Activated CD4-positive, alpha-beta memory T cell treated with anti-CD3 and anti-CD28 coated beads for 36 hours (primary cell): ENCODE measurements at regions not wholly inside any gene's neighbourhood (a gene's known extent, or its start where the extent isn't known, plus 50 kb on each side); places are given as distances from the start of the nearest gene placed in this dataset.
"Not testable (repeated sequence)": the region's sequence is repeated elsewhere in the genome, so short reads cannot be mapped to it uniquely, and the experiment has no call there.

ENCODE experiments used
- CTCF ChIA-PET: fragments of 350-600 bp; sonication (Branson Sonifier 250); formaldehyde crosslinking; loops from one replicate; lab custom pipeline; 2021; ENCODE audit warnings: antibody characterized with exemption, inconsistent platforms; lab: Charles Lee
- POLR2A ChIA-PET: fragments of 350-600 bp; sonication (Branson Sonifier 250); formaldehyde crosslinking; loops from one replicate; lab custom pipeline; 2021; ENCODE audit warnings: antibody characterized with exemption; lab: Charles Lee
- DNase-seq: peaks from one replicate; pipeline ENCODE4 v3.0.0-alpha.2; 2020
- H3K27ac Mint-ChIP-seq: one replicate; pipeline ENCODE4 v1.8.0; 2021; ENCODE audit warnings: mixed read lengths
- H3K27me3 Mint-ChIP-seq: one replicate; pipeline ENCODE4 v1.8.0; 2021; ENCODE audit warnings: mixed read lengths
- H3K36me3 Mint-ChIP-seq: one replicate; pipeline ENCODE4 v1.8.0; 2021; ENCODE audit warnings: mixed read lengths
- H3K4me1 Mint-ChIP-seq: one replicate; pipeline ENCODE4 v1.8.0; 2021; ENCODE audit warnings: low read depth, mixed read lengths
- H3K4me3 Mint-ChIP-seq: one replicate; pipeline ENCODE4 v1.8.0; 2021; ENCODE audit warnings: mild to moderate bottlenecking, mixed read lengths
- H3K9me3 Mint-ChIP-seq: one replicate; pipeline ENCODE4 v1.8.0; 2021; ENCODE audit warnings: mixed read lengths
- intact Hi-C: fragments of 100-400 bp; cut with micrococcal nuclease; formaldehyde crosslinking; loops from one replicate; pipeline ENCODE4 v1.15.1; 2023

GRCh38 chr6:71007298-71007697 is 50.4 kb upstream of the B3GAT2 start:
- H3K4me1 Mint-ChIP-seq, H3K4me3 Mint-ChIP-seq, H3K36me3 Mint-ChIP-seq, CTCF ChIA-PET, intact Hi-C loops, H3K9me3 Mint-ChIP-seq, POLR2A ChIA-PET, H3K27me3 Mint-ChIP-seq, DNase-seq, H3K27ac Mint-ChIP-seq: not testable (repeated sequence)

GRCh38 chr6:71011871-71012371 is 55.1 kb upstream of the B3GAT2 start:
- POLR2A ChIA-PET, result no interaction called here
- Mint-ChIP-seq H3K36me3 (no peaks in the 10 kb centered on the region), H3K9me3 (no peaks in the 10 kb centered on the region)

GRCh38 chr6:71012866-71013469 is 56.1 kb upstream of the B3GAT2 start:
- no peak for DNase-seq
- no peak overlapping the region for H3K27ac Mint-ChIP-seq

More at GRCh38 chr6:71011871-71012371, 55.1 kb upstream of the B3GAT2 start:
- Mint-ChIP-seq H3K4me1 (no peaks in the 10 kb centered on the region), H3K27ac (no peak overlapping the region), H3K27me3 (peaks cover 18% of the 10 kb centered on the region), H3K4me3 (no peak overlapping the region)
- intact Hi-C loops, result loop anchor here (2.0 to 5.0 kb wide), 5 partner anchors 127 to 790 kb away; no protein-coding TSS in a partner anchor
- DNase-seq, result no peak
- CTCF ChIA-PET, result interaction anchor here (0.6 to 2.3 kb wide), 11 partner anchors 36 to 791 kb away, joined by 3 to 11 read pairs (median 5); no protein-coding TSS in a partner anchor

GRCh38 chr6:71015392-71015791 is 58.5 kb upstream of the B3GAT2 start:
- Mint-ChIP-seq H3K27ac (no peak overlapping the region), H3K9me3 (no peaks in the 10 kb centered on the region), H3K27me3 (peaks cover 18% of the 10 kb centered on the region), H3K4me1 (no peaks in the 10 kb centered on the region), H3K4me3 (no peak overlapping the region), H3K36me3 (no peaks in the 10 kb centered on the region)
- intact Hi-C loops, result no loop called here
- DNase-seq, result no peak
- POLR2A ChIA-PET, result no interaction called here
- CTCF ChIA-PET, result interaction anchor here (3.1 kb wide), 1 partner anchor 706 kb away, joined by 18 read pairs; no protein-coding TSS in a partner anchor

More at GRCh38 chr6:71012866-71013469, 56.1 kb upstream of the B3GAT2 start:
- Mint-ChIP-seq H3K4me1 (no peaks in the 10 kb centered on the region), H3K4me3 (no peak overlapping the region), H3K9me3 (no peaks in the 10 kb centered on the region), H3K27me3 (peaks cover 18% of the 10 kb centered on the region), H3K36me3 (no peaks in the 10 kb centered on the region)
- ChIA-PET CTCF (interaction anchor here (0.6 to 3.1 kb wide), 12 partner anchors 14 to 792 kb away, joined by 3 to 18 read pairs (median 5); no protein-coding TSS in a partner anchor), POLR2A (no interaction called here)
- intact Hi-C loops, result loop anchor here (2.0 to 5.0 kb wide), 5 partner anchors 128 to 791 kb away; no protein-coding TSS in a partner anchor

GRCh38 chr6:71028236-71028876 is 71.5 kb upstream of the B3GAT2 start:
- Mint-ChIP-seq H3K27me3 (peaks cover 3% of the 10 kb centered on the region), H3K36me3 (no peaks in the 10 kb centered on the region), H3K4me1 (no peaks in the 10 kb centered on the region), H3K4me3 (no peak overlapping the region), H3K27ac (no peak overlapping the region), H3K9me3 (no peaks in the 10 kb centered on the region)
- ChIA-PET POLR2A (no interaction called here), CTCF (no interaction called here)
- no peak for DNase-seq
- intact Hi-C loops, result no loop called here

- no peak overlapping the region for H3K4me3 Mint-ChIP-seq
- no peak overlapping the region for H3K27ac Mint-ChIP-seq
- H3K9me3 Mint-ChIP-seq, result no peaks in the 10 kb centered on the region
- peaks cover 3% of the 10 kb centered on the region for H3K27me3 Mint-ChIP-seq
- ChIA-PET CTCF (no interaction called here), POLR2A (no interaction called here)
- DNase-seq, result no peak
- H3K36me3 Mint-ChIP-seq, result no peaks in the 10 kb centered on the region
- no peaks in the 10 kb centered on the region for H3K4me1 Mint-ChIP-seq
- intact Hi-C loops, result no loop called here
Measured at GRCh38 chr6:71028877-71029252, 72.0 kb upstream of the B3GAT2 start.

GRCh38 chr6:71029555-71029954 is 72.7 kb upstream of the B3GAT2 start:
- ChIA-PET CTCF (no interaction called here), POLR2A (no interaction called here)
- Mint-ChIP-seq H3K9me3 (no peaks in the 10 kb centered on the region), H3K27ac (no peak overlapping the region), H3K36me3 (no peaks in the 10 kb centered on the region), H3K4me1 (no peaks in the 10 kb centered on the region), H3K4me3 (no peak overlapping the region), H3K27me3 (peaks cover 3% of the 10 kb centered on the region)
- DNase-seq, result no peak
- intact Hi-C loops, result no loop called here

- Mint-ChIP-seq H3K27me3 (peaks cover 5% of the 10 kb centered on the region), H3K9me3 (no peaks in the 10 kb centered on the region), H3K27ac (no peak overlapping the region), H3K4me3 (no peak overlapping the region), H3K4me1 (no peaks in the 10 kb centered on the region), H3K36me3 (no peaks in the 10 kb centered on the region)
- ChIA-PET POLR2A (no interaction called here), CTCF (no interaction called here)
- no peak for DNase-seq
- intact Hi-C loops, result no loop called here
Measured at GRCh38 chr6:71031912-71032311, 75.1 kb upstream of the B3GAT2 start.

GRCh38 chr6:71033171-71033570 is 76.3 kb upstream of the B3GAT2 start:
- no peaks in the 10 kb centered on the region for H3K9me3 Mint-ChIP-seq
- no peak overlapping the region for H3K4me3 Mint-ChIP-seq
- POLR2A ChIA-PET, result no interaction called here
- intact Hi-C loops, result no loop called here
- CTCF ChIA-PET, result no interaction called here
- H3K4me1 Mint-ChIP-seq, result no peaks in the 10 kb centered on the region
- H3K27ac Mint-ChIP-seq, result no peak overlapping the region
- no peak for DNase-seq
- H3K27me3 Mint-ChIP-seq, result peaks cover 5% of the 10 kb centered on the region
- no peaks in the 10 kb centered on the region for H3K36me3 Mint-ChIP-seq

- Mint-ChIP-seq H3K4me1 (no peaks in the 10 kb centered on the region), H3K9me3 (no peaks in the 10 kb centered on the region), H3K27me3 (peaks cover 5% of the 10 kb centered on the region), H3K36me3 (no peaks in the 10 kb centered on the region), H3K4me3 (no peak overlapping the region), H3K27ac (no peak overlapping the region)
- CTCF ChIA-PET, result no interaction called here
- intact Hi-C loops, result no loop called here
- POLR2A ChIA-PET, result no interaction called here
- DNase-seq, result no peak
Measured at GRCh38 chr6:71033890-71034289, 77.0 kb upstream of the B3GAT2 start.

- Mint-ChIP-seq H3K36me3 (no peaks in the 10 kb centered on the region), H3K27me3 (peaks cover 5% of the 10 kb centered on the region), H3K4me1 (no peaks in the 10 kb centered on the region), H3K27ac (no peak overlapping the region), H3K9me3 (no peaks in the 10 kb centered on the region), H3K4me3 (no peak overlapping the region)
- CTCF ChIA-PET, result no interaction called here
- intact Hi-C loops, result no loop called here
- DNase-seq, result no peak
- POLR2A ChIA-PET, result no interaction called here
Measured at GRCh38 chr6:71034563-71035345, 77.9 kb upstream of the B3GAT2 start.

- Mint-ChIP-seq H3K27ac (no peak overlapping the region), H3K4me3 (no peak overlapping the region), H3K9me3 (no peaks in the 10 kb centered on the region), H3K27me3 (peaks cover 5% of the 10 kb centered on the region), H3K4me1 (no peaks in the 10 kb centered on the region), H3K36me3 (no peaks in the 10 kb centered on the region)
- no peak for DNase-seq
- ChIA-PET POLR2A (no interaction called here), CTCF (no interaction called here)
- intact Hi-C loops, result no loop called here
Measured at GRCh38 chr6:71035871-71036270, 79.0 kb upstream of the B3GAT2 start.
